Osteocyte (in vitro differentiated cells): ENCODE measurements at regions not wholly inside any gene's neighbourhood (a gene's known extent, or its start where the extent isn't known, plus 50 kb on each side); places are given as distances from the start of the nearest gene placed in this dataset.

Experiments
- DNase-seq: peaks from one replicate; pipeline ENCODE4 v3.0.0; 2021; ENCODE audit warnings: mixed read lengths; ENCODE audit not compliant: unreplicated experiment; ENCODE audit errors: extremely low spot score
- H3K27ac Mint-ChIP-seq: one replicate; pipeline ENCODE4 v1.8.0; 2021; ENCODE audit warnings: mild to moderate bottlenecking, mixed read lengths; ENCODE audit not compliant: unreplicated experiment
- H3K27me3 Mint-ChIP-seq: one replicate; pipeline ENCODE4 v1.8.0; 2021; ENCODE audit warnings: mixed read lengths; ENCODE audit not compliant: unreplicated experiment
- H3K36me3 Mint-ChIP-seq: one replicate; pipeline ENCODE4 v1.8.0; 2021; ENCODE audit warnings: mixed read lengths; ENCODE audit not compliant: unreplicated experiment
- H3K4me1 Mint-ChIP-seq: one replicate; pipeline ENCODE4 v1.8.0; 2021; ENCODE audit warnings: mixed read lengths; ENCODE audit not compliant: unreplicated experiment
- H3K4me3 Mint-ChIP-seq: one replicate; pipeline ENCODE4 v1.8.0; 2021; ENCODE audit warnings: mild to moderate bottlenecking, moderate library complexity, mixed read lengths; ENCODE audit not compliant: unreplicated experiment
- H3K9me3 Mint-ChIP-seq: one replicate; pipeline ENCODE4 v1.8.0; 2021; ENCODE audit warnings: mixed read lengths; ENCODE audit not compliant: unreplicated experiment
- TF ChIP-seq, protein P1 (sequence below): fragments of 200-600 bp; sonication (generic); IDR thresholded peaks from 2 replicates; pipeline ENCODE4 v1.5.0; 2021; ENCODE audit warnings: antibody characterized with exemption, mild to moderate bottlenecking, moderate library complexity

DNA sequence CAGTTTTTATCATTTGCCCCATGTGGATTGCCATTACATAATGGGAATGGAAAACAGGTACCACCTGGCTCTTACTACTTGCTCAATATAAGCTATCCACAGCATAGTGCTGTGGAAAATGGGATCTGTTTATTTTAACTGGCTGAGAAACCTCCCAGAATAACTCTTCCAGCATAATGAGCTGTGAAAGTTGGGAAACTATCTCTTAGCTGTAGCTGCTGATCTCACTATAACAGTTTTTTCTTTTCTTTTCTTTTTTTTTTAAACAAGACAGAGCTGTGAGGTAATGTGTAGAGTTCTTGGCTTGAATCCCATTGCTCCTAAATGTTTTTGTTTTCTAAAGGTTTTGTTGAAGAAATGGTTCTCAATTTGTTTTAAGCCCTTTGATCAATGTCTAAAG is 988.3 kb downstream of the PCDH19 start:
- Mint-ChIP-seq H3K27ac (no peak overlapping the region), H3K4me3 (no peak overlapping the region), H3K36me3 (no peaks in the 10 kb centered on the region), H3K27me3 (no peaks in the 10 kb centered on the region), H3K9me3 (peaks cover 44% of the 10 kb centered on the region), H3K4me1 (no peaks in the 10 kb centered on the region)
- no peak for DNase-seq
- TF ChIP-seq, protein P1, sequence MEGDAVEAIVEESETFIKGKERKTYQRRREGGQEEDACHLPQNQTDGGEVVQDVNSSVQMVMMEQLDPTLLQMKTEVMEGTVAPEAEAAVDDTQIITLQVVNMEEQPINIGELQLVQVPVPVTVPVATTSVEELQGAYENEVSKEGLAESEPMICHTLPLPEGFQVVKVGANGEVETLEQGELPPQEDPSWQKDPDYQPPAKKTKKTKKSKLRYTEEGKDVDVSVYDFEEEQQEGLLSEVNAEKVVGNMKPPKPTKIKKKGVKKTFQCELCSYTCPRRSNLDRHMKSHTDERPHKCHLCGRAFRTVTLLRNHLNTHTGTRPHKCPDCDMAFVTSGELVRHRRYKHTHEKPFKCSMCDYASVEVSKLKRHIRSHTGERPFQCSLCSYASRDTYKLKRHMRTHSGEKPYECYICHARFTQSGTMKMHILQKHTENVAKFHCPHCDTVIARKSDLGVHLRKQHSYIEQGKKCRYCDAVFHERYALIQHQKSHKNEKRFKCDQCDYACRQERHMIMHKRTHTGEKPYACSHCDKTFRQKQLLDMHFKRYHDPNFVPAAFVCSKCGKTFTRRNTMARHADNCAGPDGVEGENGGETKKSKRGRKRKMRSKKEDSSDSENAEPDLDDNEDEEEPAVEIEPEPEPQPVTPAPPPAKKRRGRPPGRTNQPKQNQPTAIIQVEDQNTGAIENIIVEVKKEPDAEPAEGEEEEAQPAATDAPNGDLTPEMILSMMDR: no peak

DNA sequence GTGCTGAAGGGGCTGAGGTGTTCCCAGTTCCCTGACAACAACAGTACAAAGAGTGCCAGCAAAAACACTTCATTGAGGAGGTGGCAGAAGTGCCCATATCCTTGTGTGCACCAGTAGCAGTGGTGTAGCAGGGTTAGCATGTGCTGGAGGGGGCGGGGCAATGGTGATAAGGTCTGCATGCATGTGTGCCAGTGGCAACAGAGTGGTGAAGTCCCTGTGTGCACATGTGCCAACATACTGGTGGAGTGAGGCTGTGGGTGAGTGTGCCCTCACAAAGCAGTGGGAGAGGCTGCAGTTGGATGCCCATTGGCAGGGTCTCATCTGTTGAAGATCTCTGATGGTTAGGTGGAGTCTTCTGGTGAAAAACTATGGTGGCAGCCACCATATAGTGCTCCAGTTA is 994.6 kb downstream of the PCDH19 start:
- no peak overlapping the region for H3K27ac Mint-ChIP-seq
- no peak for DNase-seq
- peaks cover 36% of the 10 kb centered on the region for H3K9me3 Mint-ChIP-seq
- no peaks in the 10 kb centered on the region for H3K4me1 Mint-ChIP-seq
- no peaks in the 10 kb centered on the region for H3K36me3 Mint-ChIP-seq
- TF ChIP-seq, protein P1: no peak
- no peaks in the 10 kb centered on the region for H3K27me3 Mint-ChIP-seq
- no peak overlapping the region for H3K4me3 Mint-ChIP-seq

DNA sequence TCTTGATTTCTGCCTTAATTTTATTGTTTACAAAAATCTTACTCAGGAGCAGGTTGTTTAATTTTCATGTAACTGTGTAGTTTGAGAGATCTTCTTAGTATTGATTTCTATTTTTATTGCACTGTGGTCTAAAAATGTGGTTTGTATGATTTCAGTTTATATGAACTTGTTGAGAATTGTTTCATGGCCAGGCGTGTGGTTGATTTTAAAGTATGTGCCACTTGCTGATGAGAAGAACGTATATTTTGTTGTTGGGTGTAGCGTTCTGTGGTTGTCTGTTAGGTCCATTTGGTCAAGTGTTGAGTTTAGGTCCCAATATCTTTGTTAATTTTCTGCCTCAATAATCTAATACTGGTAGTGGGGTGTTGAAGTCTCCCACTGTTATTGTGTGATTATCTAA is 996.8 kb downstream of the PCDH19 start:
- peaks cover 27% of the 10 kb centered on the region for H3K9me3 Mint-ChIP-seq
- DNase-seq: no peak
- no peaks in the 10 kb centered on the region for H3K36me3 Mint-ChIP-seq
- H3K4me1 Mint-ChIP-seq: no peaks in the 10 kb centered on the region
- no peak overlapping the region for H3K4me3 Mint-ChIP-seq
- no peaks in the 10 kb centered on the region for H3K27me3 Mint-ChIP-seq
- TF ChIP-seq, protein P1: no peak
- H3K27ac Mint-ChIP-seq: no peak overlapping the region

DNA sequence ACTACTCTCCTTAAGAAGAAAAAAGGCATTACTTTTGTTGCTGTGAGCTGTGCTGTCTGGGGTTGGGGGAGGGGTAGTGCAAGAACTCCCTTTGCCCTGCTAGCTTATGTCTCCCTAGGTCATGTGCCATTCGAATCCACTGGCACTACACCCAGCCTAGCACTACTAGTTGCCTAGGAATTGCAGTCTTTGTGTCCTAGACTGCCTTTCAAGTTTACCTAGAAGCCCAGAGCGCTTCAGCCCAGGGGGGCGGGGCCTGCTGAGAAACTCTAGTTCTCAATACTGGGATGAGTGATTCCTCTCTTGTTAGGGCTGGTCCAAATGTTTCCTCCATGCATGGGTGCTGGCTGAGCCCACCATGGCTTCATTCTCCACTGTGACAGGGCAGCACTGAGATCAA is 1011.5 kb downstream of the PCDH19 start:
- no peak overlapping the region for H3K4me3 Mint-ChIP-seq
- no peaks in the 10 kb centered on the region for H3K36me3 Mint-ChIP-seq
- TF ChIP-seq, protein P1: no peak
- DNase-seq: no peak
- H3K4me1 Mint-ChIP-seq: no peaks in the 10 kb centered on the region
- H3K9me3 Mint-ChIP-seq: peaks cover 35% of the 10 kb centered on the region
- no peak overlapping the region for H3K27ac Mint-ChIP-seq
- H3K27me3 Mint-ChIP-seq: no peaks in the 10 kb centered on the region

DNA sequence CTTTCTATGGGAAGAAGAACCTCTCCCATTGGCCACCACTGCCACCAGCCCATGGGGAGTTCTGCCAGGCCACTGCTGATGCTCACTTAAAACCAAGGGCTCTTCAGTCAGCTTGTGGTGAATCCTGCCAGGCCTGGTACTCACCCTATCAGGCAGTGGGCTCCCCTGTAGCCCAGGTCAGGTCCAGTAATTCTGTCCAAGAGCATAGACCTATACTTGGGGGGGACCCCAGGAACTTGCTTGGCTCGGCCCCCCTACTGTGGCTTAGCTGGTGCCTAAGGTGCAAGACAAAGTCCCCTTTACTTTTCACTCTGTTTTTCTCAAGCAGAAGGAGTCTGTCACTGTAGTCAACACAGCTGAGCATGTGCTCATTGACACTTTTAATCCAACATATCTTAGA is 1012.2 kb downstream of the PCDH19 start:
- Mint-ChIP-seq H3K9me3 (peaks cover 35% of the 10 kb centered on the region), H3K4me1 (no peaks in the 10 kb centered on the region)

More for the DNA sequence above, 1012.2 kb downstream of the PCDH19 start:
- H3K4me3 Mint-ChIP-seq: no peak overlapping the region
- no peaks in the 10 kb centered on the region for H3K27me3 Mint-ChIP-seq
- no peak overlapping the region for H3K27ac Mint-ChIP-seq
- no peaks in the 10 kb centered on the region for H3K36me3 Mint-ChIP-seq
- TF ChIP-seq, protein P1: no peak
- no peak for DNase-seq
